ENCODE measurements at regions not wholly inside any gene's neighbourhood (a gene's known extent, or its start where the extent isn't known, plus 50 kb on each side); places are given as distances from the start of the nearest gene placed in this dataset.
A peak's percentile ranks its signal among the peaks of the same experiment; 100 is the strongest.
"Not testable (repeated sequence)": the region's sequence is repeated elsewhere in the genome, so short reads cannot be mapped to it uniquely, and the experiment has no call there.

DNA sequence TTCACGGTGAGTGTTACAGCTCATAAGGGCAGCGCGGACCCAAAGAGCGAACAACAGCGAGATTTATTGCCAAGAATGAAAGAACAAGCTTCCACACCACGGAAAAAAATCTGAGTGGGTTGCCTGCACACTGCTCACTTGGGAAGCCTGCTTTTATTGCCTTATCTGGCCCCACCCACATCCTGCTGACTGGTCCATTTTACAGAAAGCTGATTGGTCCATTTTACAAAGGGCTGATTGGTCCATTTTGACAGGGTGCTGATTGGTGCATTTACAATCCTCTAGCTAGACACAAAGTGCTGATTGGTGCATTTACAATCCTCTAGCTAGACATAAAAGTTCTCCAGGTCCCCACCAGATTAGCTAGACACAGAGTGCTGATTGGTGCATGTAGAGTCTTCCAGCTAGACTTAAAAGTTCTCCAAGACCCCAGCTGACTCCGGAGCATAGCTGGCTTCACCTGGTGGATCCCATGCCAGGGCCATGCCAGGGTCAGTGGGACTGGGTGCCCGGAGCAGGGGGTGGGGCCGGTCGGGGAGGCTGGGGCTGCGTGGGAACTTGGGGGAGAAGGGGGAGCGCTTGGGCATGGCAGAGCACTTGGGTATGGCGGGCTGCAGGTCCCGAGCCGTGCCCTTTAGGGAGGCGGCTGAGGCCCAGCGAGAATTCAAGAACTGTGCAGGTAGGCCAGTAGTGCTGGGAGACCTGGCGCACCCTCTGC is 75.4 kb upstream of the ATP1A1 start:
- in situ Hi-C loops (cut with HindIII; ENCODE audit: extremely low pct_ligation_motif_present, low pct_unique_long_range_greater_than_20kb) = no loop called here
- ChIA-PET CTCF (ENCODE audit: low intra/inter-chr PET ratio, low total read pairs) (no interaction called here), POLR2A (no interaction called here)
- no peak overlapping the region for H3K4me2 ChIP-seq (ENCODE audit: low read depth, low read length)
- H3K4me1 ChIP-seq (ENCODE audit: insufficient read depth, low read length) = peaks cover 24% of the 10 kb centered on the region
- no peaks in the 10 kb centered on the region for H4K20me1 ChIP-seq (ENCODE audit: insufficient read depth, low read length)
- H3K79me2 ChIP-seq (ENCODE audit: insufficient read depth, low read length) = no peaks in the 10 kb centered on the region
- FAIRE-seq = no peak
- no peak overlapping the region for H3K4me3 ChIP-seq (replicated peaks in 1 of 3; ENCODE audit: insufficient read depth in 1 of 3, low read depth in 2 of 3, low read length in 3 of 3)
- 88% methylated on average over 13 of the region's 18 CpGs for WGBS (ENCODE audit: low lambda C conversion rate)
- H2AFZ ChIP-seq (ENCODE audit: low read length) = no peak overlapping the region
- ATAC-seq = no peak
- no peak overlapping the region for H3K9ac ChIP-seq (ENCODE audit: insufficient read depth, low read depth, low read length)
- no peak overlapping the region for H3K27ac ChIP-seq (ENCODE audit: extremely low read length, insufficient read depth, low read length)
- intact Hi-C loops (cut with micrococcal nuclease; ENCODE audit: unreplicated experiment) = no loop called here
- no peak for TF ChIP-seq ZNF446 (CRISPR knock-in tag; IDR thresholded peaks at IDR 0.05)
- TF ChIP-seq MAFF (IDR thresholded peaks at IDR 0.05; ENCODE audit: low read depth, low read length) = peak; percentile 24; the same call in 1 of the 2 replicates
- TF ChIP-seq MAFK (conservative IDR thresholded peaks at IDR 0.05 in 1 of 2, IDR thresholded peaks at IDR 0.05 in 1 of 2; ENCODE audit: low read length in 2 of 2) = peak in 1 of 2 experiments; percentile 39; a peak in 1 of 4 replicates
- no peak for TF ChIP-seq NFE2 (CRISPR knock-in tag; IDR thresholded peaks at IDR 0.05)
- no peak for TF ChIP-seq KDM5A (IDR thresholded peaks at IDR 0.05; ENCODE audit: borderline replicate concordance, low read length)
- no peak for TF ChIP-seq ZNF501 (CRISPR knock-in tag; IDR thresholded peaks at IDR 0.05)
- TF ChIP-seq ASH2L (IDR thresholded peaks at IDR 0.05; ENCODE audit: insufficient read length, low read depth, low read length) = no peak
- peaks cover 0 to 18% of the 10 kb centered on the region in 2 experiments; a peak in 2 of 5 replicates for H3K27me3 ChIP-seq (ENCODE audit: control insufficient read depth in 1 of 2, insufficient read depth in 2 of 2, low read length in 2 of 2)
- no peak for DNase-seq (ENCODE audit: low spot score)
- no peaks in the 10 kb centered on the region for H3K9me3 ChIP-seq (ENCODE audit: low read length)
- no TSS peak for BruUV-seq (replicated peaks)
- H3K36me3 ChIP-seq (replicated peaks in 1 of 2; ENCODE audit: control insufficient read depth in 1 of 2, insufficient read depth in 2 of 2, low read length in 2 of 2) = no peaks in the 10 kb centered on the region

GRCh38 chr1:116298213-116298579 is 74.8 kb upstream of the ATP1A1 start:
- CTCF ChIA-PET (ENCODE audit: low intra/inter-chr PET ratio, low total read pairs); FAIRE-seq: not testable (repeated sequence)
- WGBS (ENCODE audit: low lambda C conversion rate) = 50% methylated on average over 2 of the region's 15 CpGs

More at GRCh38 chr1:116298213-116298579, 74.8 kb upstream of the ATP1A1 start:
- peaks cover 19% of the 10 kb centered on the region for H3K4me1 ChIP-seq (ENCODE audit: insufficient read depth, low read length)
- H4K20me1 ChIP-seq (ENCODE audit: insufficient read depth, low read length); H3K4me2 ChIP-seq (ENCODE audit: low read depth, low read length); DNase-seq (ENCODE audit: low spot score); ATAC-seq; H3K4me3 ChIP-seq (replicated peaks in 1 of 3; ENCODE audit: insufficient read depth in 1 of 3, low read depth in 2 of 3, low read length in 3 of 3); BruUV-seq (replicated peaks); in situ Hi-C loops (cut with HindIII; ENCODE audit: extremely low pct_ligation_motif_present, low pct_unique_long_range_greater_than_20kb); H3K36me3 ChIP-seq (replicated peaks in 1 of 2; ENCODE audit: control insufficient read depth in 1 of 2, insufficient read depth in 2 of 2, low read length in 2 of 2); H3K27ac ChIP-seq (ENCODE audit: extremely low read length, insufficient read depth, low read length); H3K9me3 ChIP-seq (ENCODE audit: low read length); intact Hi-C loops (cut with micrococcal nuclease; ENCODE audit: unreplicated experiment); POLR2A ChIA-PET; H2AFZ ChIP-seq (ENCODE audit: low read length); H3K9ac ChIP-seq (ENCODE audit: insufficient read depth, low read depth, low read length); H3K79me2 ChIP-seq (ENCODE audit: insufficient read depth, low read length): not testable (repeated sequence)
- peaks cover 0 to 18% of the 10 kb centered on the region in 2 experiments; a peak in 2 of 5 replicates for H3K27me3 ChIP-seq (ENCODE audit: control insufficient read depth in 1 of 2, insufficient read depth in 2 of 2, low read length in 2 of 2)
- TF ChIP-seq ZNF850 (CRISPR knock-in tag; conservative IDR thresholded peaks at IDR 0.05) = peak; percentile 100
